ENCODE measurements at regions not wholly inside any gene's neighbourhood (a gene's known extent, or its start where the extent isn't known, plus 50 kb on each side); places are given as distances from the start of the nearest gene placed in this dataset.

DNA sequence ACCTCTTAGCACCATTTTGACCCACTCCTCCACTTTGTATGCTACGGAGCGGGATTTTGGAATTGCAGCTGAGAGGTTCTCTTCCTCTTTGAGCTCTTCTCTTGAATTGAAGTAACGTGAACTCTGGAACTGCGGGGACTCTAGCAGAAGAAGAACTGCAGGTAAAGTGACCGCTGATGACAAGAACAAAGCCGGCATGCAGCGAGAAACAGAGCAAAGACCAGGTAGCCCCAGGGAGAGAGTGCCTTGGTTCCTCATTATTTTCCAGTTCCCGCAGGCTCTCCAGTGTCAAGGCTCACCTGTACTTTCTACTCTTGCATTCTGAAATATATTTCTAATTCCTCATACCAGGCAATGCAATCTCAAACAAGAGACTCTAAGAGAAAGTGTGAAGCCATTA lies 260.3 kb upstream of the GPC6 start:
- H4K20me1 ChIP-seq (ENCODE audit: insufficient read depth, low read length) = no peaks in the 10 kb centered on the region
- ChIA-PET POLR2A (no interaction called here), CTCF (ENCODE audit: low intra/inter-chr PET ratio, low total read pairs) (no interaction called here)
- no peak overlapping the region for H3K4me3 ChIP-seq (replicated peaks in 1 of 3; ENCODE audit: insufficient read depth in 1 of 3, low read depth in 2 of 3, low read length in 3 of 3)
- FAIRE-seq (no peak), DNase-seq (ENCODE audit: low spot score) (no peak), ATAC-seq (peak; percentile 51)
- in situ Hi-C loops (cut with HindIII; ENCODE audit: extremely low pct_ligation_motif_present, low pct_unique_long_range_greater_than_20kb) (loop anchor here (25.0 kb wide), 1 partner anchor 1396 kb away; no protein-coding TSS in a partner anchor), intact Hi-C loops (cut with micrococcal nuclease; ENCODE audit: unreplicated experiment) (loop anchor here (5.0 kb wide), 2 partner anchors 266 to 1396 kb away; no protein-coding TSS in a partner anchor)
- BruUV-seq (replicated peaks) = no TSS peak
- no peaks in the 10 kb centered on the region for H3K36me3 ChIP-seq (replicated peaks in 1 of 2; ENCODE audit: control insufficient read depth in 1 of 2, insufficient read depth in 2 of 2, low read length in 2 of 2)
- H3K4me1 ChIP-seq (ENCODE audit: insufficient read depth, low read length) = 0 out of 2 replicates have a peak, but pooled peaks cover 13% of the 10 kb centered on the region
- no peaks in the 10 kb centered on the region for H3K79me2 ChIP-seq (ENCODE audit: insufficient read depth, low read length)
- H3K27me3 ChIP-seq (ENCODE audit: control insufficient read depth in 1 of 2, insufficient read depth in 2 of 2, low read length in 2 of 2) = no peaks in the 10 kb centered on the region; a peak in 1 of 5 replicates
- 3% methylated on average over 8 of the region's 8 CpGs for WGBS (ENCODE audit: low lambda C conversion rate)
- H2AFZ ChIP-seq (ENCODE audit: low read length) = no peak overlapping the region
- TF ChIP-seq NR3C1 (CRISPR knock-in tag; IDR thresholded peaks at IDR 0.05) = no peak
- no peak for TF ChIP-seq ZNF782 (CRISPR knock-in tag; IDR thresholded peaks at IDR 0.05; ENCODE audit: borderline replicate concordance)
- no peak for TF ChIP-seq HDAC6 (IDR thresholded peaks at IDR 0.05; ENCODE audit: low read depth, low read length)
- TF ChIP-seq RBM39 (IDR thresholded peaks at IDR 0.05; ENCODE audit: low read depth, low read length, poor library complexity, severe bottlenecking) = no peak
- TF ChIP-seq TFDP2 (CRISPR knock-in tag; IDR thresholded peaks at IDR 0.05) = no peak
- TF ChIP-seq, protein P1, sequence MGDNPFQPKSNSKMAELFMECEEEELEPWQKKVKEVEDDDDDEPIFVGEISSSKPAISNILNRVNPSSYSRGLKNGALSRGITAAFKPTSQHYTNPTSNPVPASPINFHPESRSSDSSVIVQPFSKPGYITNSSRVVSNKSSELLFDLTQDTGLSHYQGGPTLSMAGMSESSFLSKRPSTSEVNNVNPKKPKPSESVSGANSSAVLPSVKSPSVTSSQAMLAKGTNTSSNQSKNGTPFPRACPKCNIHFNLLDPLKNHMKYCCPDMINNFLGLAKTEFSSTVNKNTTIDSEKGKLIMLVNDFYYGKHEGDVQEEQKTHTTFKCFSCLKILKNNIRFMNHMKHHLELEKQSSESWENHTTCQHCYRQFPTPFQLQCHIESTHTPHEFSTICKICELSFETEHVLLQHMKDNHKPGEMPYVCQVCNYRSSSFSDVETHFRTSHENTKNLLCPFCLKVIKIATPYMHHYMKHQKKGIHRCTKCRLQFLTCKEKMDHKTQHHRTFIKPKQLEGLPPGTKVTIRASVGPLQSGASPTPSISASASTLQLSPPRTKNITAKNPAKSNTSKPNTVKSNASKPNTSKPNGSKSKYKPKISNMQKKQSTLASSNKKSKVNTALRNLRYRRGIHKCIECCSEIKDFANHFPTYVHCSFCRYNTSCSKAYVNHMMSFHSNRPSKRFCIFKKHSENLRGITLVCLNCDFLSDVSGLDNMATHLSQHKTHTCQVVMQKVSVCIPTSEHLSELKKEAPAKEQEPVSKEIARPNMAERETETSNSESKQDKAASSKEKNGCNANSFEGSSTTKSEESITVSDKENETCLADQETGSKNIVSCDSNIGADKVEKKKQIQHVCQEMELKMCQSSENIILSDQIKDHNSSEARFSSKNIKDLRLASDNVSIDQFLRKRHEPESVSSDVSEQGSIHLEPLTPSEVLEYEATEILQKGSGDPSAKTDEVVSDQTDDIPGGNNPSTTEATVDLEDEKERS (CRISPR knock-in tag; IDR thresholded peaks at IDR 0.05) = no peak
- no peak for TF ChIP-seq RNF2 (conservative IDR thresholded peaks at IDR 0.05; ENCODE audit: low read depth)
- H3K4me2 ChIP-seq (ENCODE audit: low read depth, low read length) = peak overlapping the region; percentile 14
- H3K9ac ChIP-seq (ENCODE audit: insufficient read depth, low read depth, low read length) = no peak overlapping the region
- H3K27ac ChIP-seq (ENCODE audit: extremely low read length, insufficient read depth, low read length) = no peak overlapping the region
- H3K9me3 ChIP-seq (ENCODE audit: low read length) = no peaks in the 10 kb centered on the region

All from HepG2 (cell line).